CD14-positive monocyte (primary cell): ENCODE measurements at regions not wholly inside any gene's neighbourhood (a gene's known extent, or its start where the extent isn't known, plus 50 kb on each side); places are given as distances from the start of the nearest gene placed in this dataset.

Experiments used
- DNase-seq, 3 donors: peaks; one replicate each; pipeline ENCODE4 v3.0.0-alpha.2; 2011 to 2022
- H2AFZ ChIP-seq: 2 replicates; pipeline ENCODE4 v1.6.0; 2012; ENCODE audit warnings: mild to moderate bottlenecking, low read depth, low read length, inconsistent platforms; ENCODE audit not compliant: insufficient read depth, poor library complexity, severe bottlenecking
- H3K27ac ChIP-seq, 2 donors: 1 replicate in 1 of 2; 2 replicates in 1 of 2; pipeline ENCODE4 v1.5.1; 2012 to 2013; ENCODE audit warnings: low read length in 2 of 2, control low read depth in 1 of 2, inconsistent platforms in 1 of 2, low read depth in 1 of 2, mild to moderate bottlenecking in 1 of 2
- H3K27me3 ChIP-seq, 2 donors: one replicate each; pipeline versions ENCODE4 v1.6.0 to v1.6.1; 2011 to 2013; ENCODE audit warnings: low read length in 2 of 2; ENCODE audit not compliant: control insufficient read depth in 2 of 2, insufficient read depth in 2 of 2
- H3K36me3 ChIP-seq, 2 donors: replicated peaks in 1 of 2; 1 replicate in 1 of 2; 2 replicates in 1 of 2; pipeline versions ENCODE4 v1.5.1 to v1.6.1; 2012 to 2013; ENCODE audit warnings: low read length in 2 of 2, control low read depth in 1 of 2, inconsistent platforms in 1 of 2, mild to moderate bottlenecking in 1 of 2; ENCODE audit not compliant: insufficient read depth in 2 of 2, control insufficient read depth in 1 of 2
- H3K4me1 ChIP-seq, 2 donors: 1 replicate in 1 of 2; 2 replicates in 1 of 2; pipeline versions ENCODE4 v1.5.1 to v1.6.1; 2012 to 2013; ENCODE audit warnings: low read length in 2 of 2, control low read depth in 1 of 2, inconsistent platforms in 1 of 2, mild to moderate bottlenecking in 1 of 2, moderate library complexity in 1 of 2; ENCODE audit not compliant: insufficient read depth in 2 of 2, control insufficient read depth in 1 of 2
- H3K4me2 ChIP-seq: replicated peaks from 2 replicates; pipeline ENCODE3; 2012; ENCODE audit warnings: low read length, moderate library complexity, mild to moderate bottlenecking; ENCODE audit not compliant: poor library complexity, severe bottlenecking; ENCODE audit errors: extremely low read depth
- H3K4me3 ChIP-seq, 3 experiments: fragments of 200-600 bp in 1 of 3; sonication (generic) in 1 of 3; replicated peaks in 1 of 3; 1 replicate in 2 of 3; 2 replicates in 1 of 3; pipeline ENCODE4 v1.5.1; 2011 to 2013; ENCODE audit warnings: low read length in 3 of 3, mild to moderate bottlenecking in 3 of 3, control low read depth in 2 of 3, low read depth in 2 of 3, inconsistent platforms in 1 of 3, moderate library complexity in 1 of 3
- H3K79me2 ChIP-seq: 2 replicates; pipeline ENCODE4 v1.6.0; 2012; ENCODE audit warnings: mild to moderate bottlenecking, control low read depth, inconsistent platforms, low read length, moderate library complexity; ENCODE audit not compliant: insufficient read depth
- H3K9ac ChIP-seq: 2 replicates; pipeline ENCODE4 v1.6.0; 2017; ENCODE audit warnings: low read length, mild to moderate bottlenecking; ENCODE audit not compliant: insufficient read depth, poor library complexity, severe bottlenecking
- H3K9me3 ChIP-seq, 2 donors: replicated peaks in 1 of 2; 1 replicate in 1 of 2; 2 replicates in 1 of 2; pipeline versions ENCODE4 v1.5.1 to v1.6.1; 2012 to 2013; ENCODE audit warnings: low read length in 2 of 2, control low read depth in 1 of 2; ENCODE audit not compliant: control insufficient read depth in 1 of 2, insufficient read depth in 1 of 2
- H4K20me1 ChIP-seq: 2 replicates; pipeline ENCODE4 v1.6.0; 2012; ENCODE audit warnings: mild to moderate bottlenecking, low read length, control low read depth, moderate library complexity; ENCODE audit not compliant: insufficient read depth
- H3K27ac Mint-ChIP-seq, 7 donors: one replicate each; pipeline ENCODE4 v1.8.0; 2020; ENCODE audit warnings: mild to moderate bottlenecking in 7 of 7, mixed read lengths in 7 of 7, moderate library complexity in 6 of 7, inconsistent platforms in 2 of 7
- H3K27me3 Mint-ChIP-seq, 3 donors: one replicate each; pipeline ENCODE4 v1.8.0; 2021 to 2022; ENCODE audit warnings: low read depth in 3 of 3, mild to moderate bottlenecking in 3 of 3, mixed read lengths in 3 of 3, moderate library complexity in 3 of 3, inconsistent platforms in 1 of 3
- H3K36me3 Mint-ChIP-seq, 2 donors: one replicate each; pipeline ENCODE4 v1.8.0; 2020; ENCODE audit warnings: mixed read lengths in 2 of 2, inconsistent platforms in 1 of 2, mild to moderate bottlenecking in 1 of 2
- H3K4me1 Mint-ChIP-seq: one replicate; pipeline ENCODE4 v1.8.0; 2020; ENCODE audit warnings: mild to moderate bottlenecking, mixed read lengths
- H3K4me3 Mint-ChIP-seq, 2 donors: one replicate each; pipeline ENCODE4 v1.8.0; 2020; ENCODE audit warnings: mild to moderate bottlenecking in 2 of 2, mixed read lengths in 2 of 2, moderate library complexity in 1 of 2
- H3K9me3 Mint-ChIP-seq, 7 donors: one replicate each; pipeline ENCODE4 v1.8.0; 2020 to 2022; ENCODE audit warnings: mixed read lengths in 7 of 7, mild to moderate bottlenecking in 6 of 7, moderate library complexity in 6 of 7, inconsistent platforms in 2 of 7
- WGBS: methylation state at CpG from one replicate; pipeline ENCODE4 v1.1.5; 2013; ENCODE audit warnings: missing lambda C conversion rate; ENCODE audit not compliant: insufficient coverage; 5-methylcytosine and 5-hydroxymethylcytosine counted together
- intact Hi-C, 2 donors: fragments of 100-400 bp; cut with micrococcal nuclease; formaldehyde crosslinking; loops; one replicate each; pipeline versions ENCODE4 v1.15.0 to v1.15.1; 2023
- TF ChIP-seq, protein P1 (sequence below): fragments of 200-600 bp; IDR thresholded peaks from one replicate; pipeline ENCODE4 v1.8.0; 2022; ENCODE audit warnings: antibody characterized with exemption, mild to moderate bottlenecking

GRCh38 chr11:56916587-56916986, 72.1 kb upstream of the OR5AK2 start:
- no peak for DNase-seq
- H3K27me3 ChIP-seq: no peaks in the 10 kb centered on the region
- H3K27ac ChIP-seq: no peak overlapping the region
- Mint-ChIP-seq H3K4me1 (no peaks in the 10 kb centered on the region), H3K27me3 (peaks cover 0 to 2% (median 0%) of the 10 kb centered on the region in 3 donors), H3K9me3 (peaks cover 0 to 3% (median 0%) of the 10 kb centered on the region in 7 donors), H3K4me3 (no peak overlapping the region), H3K27ac (no peak overlapping the region), H3K36me3 (no peaks in the 10 kb centered on the region)
- no peaks in the 10 kb centered on the region for H3K79me2 ChIP-seq
- no peaks in the 10 kb centered on the region for H3K4me1 ChIP-seq
- H3K9me3 ChIP-seq: no peaks in the 10 kb centered on the region
- TF ChIP-seq, protein P1, sequence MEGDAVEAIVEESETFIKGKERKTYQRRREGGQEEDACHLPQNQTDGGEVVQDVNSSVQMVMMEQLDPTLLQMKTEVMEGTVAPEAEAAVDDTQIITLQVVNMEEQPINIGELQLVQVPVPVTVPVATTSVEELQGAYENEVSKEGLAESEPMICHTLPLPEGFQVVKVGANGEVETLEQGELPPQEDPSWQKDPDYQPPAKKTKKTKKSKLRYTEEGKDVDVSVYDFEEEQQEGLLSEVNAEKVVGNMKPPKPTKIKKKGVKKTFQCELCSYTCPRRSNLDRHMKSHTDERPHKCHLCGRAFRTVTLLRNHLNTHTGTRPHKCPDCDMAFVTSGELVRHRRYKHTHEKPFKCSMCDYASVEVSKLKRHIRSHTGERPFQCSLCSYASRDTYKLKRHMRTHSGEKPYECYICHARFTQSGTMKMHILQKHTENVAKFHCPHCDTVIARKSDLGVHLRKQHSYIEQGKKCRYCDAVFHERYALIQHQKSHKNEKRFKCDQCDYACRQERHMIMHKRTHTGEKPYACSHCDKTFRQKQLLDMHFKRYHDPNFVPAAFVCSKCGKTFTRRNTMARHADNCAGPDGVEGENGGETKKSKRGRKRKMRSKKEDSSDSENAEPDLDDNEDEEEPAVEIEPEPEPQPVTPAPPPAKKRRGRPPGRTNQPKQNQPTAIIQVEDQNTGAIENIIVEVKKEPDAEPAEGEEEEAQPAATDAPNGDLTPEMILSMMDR: no peak
- no peaks in the 10 kb centered on the region for H3K36me3 ChIP-seq
- H3K4me2 ChIP-seq: no peak overlapping the region
- 0% methylated on average over 2 of the region's 2 CpGs for WGBS
- H3K9ac ChIP-seq: no peak overlapping the region
- H4K20me1 ChIP-seq: no peaks in the 10 kb centered on the region
- no peak overlapping the region for H3K4me3 ChIP-seq
- intact Hi-C loops: no loop called here
- no peak overlapping the region for H2AFZ ChIP-seq

DNA sequence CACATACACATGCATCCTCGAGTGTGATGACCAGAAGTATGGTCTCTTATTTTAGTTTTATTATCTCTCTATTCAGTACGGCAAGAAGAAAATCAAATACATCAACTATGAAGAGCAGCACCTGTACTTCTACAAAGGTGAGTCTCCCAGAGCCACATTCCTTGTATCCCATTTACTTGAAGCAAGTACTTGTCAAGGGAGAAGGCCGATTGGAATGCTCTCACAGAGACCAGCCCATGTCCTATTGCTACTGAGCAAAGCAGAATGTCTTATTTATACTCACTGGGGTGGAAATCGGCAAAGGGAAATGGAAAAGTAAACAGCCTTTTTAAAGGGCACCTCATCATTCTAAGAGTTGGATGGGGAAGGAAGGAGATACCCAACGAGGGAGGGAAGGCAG, 72.6 kb upstream of the OR5AK2 start:
- TF ChIP-seq, protein P1: no peak

More for the DNA sequence above, 72.6 kb upstream of the OR5AK2 start:
- H3K27ac Mint-ChIP-seq: no peak overlapping the region
- H3K36me3 Mint-ChIP-seq: no peaks in the 10 kb centered on the region
- H4K20me1 ChIP-seq: no peaks in the 10 kb centered on the region
- H2AFZ ChIP-seq: no peak overlapping the region
- no peaks in the 10 kb centered on the region for H3K9me3 ChIP-seq
- peaks cover 0 to 3% (median 0%) of the 10 kb centered on the region in 7 donors for H3K9me3 Mint-ChIP-seq
- intact Hi-C loops: no loop called here
- no peaks in the 10 kb centered on the region for H3K79me2 ChIP-seq
- H3K4me1 Mint-ChIP-seq: no peaks in the 10 kb centered on the region
- no peak overlapping the region for H3K27ac ChIP-seq
- WGBS: no CpG with 5 or more reads among the region's 5 CpGs
- DNase-seq: no peak
- no peak overlapping the region for H3K4me2 ChIP-seq
- no peak overlapping the region for H3K4me3 Mint-ChIP-seq
- H3K9ac ChIP-seq: no peak overlapping the region
- no peaks in the 10 kb centered on the region for H3K4me1 ChIP-seq
- no peaks in the 10 kb centered on the region for H3K27me3 ChIP-seq
- H3K4me3 ChIP-seq: no peak overlapping the region
- peaks cover 0 to 2% (median 0%) of the 10 kb centered on the region in 3 donors for H3K27me3 Mint-ChIP-seq
- H3K36me3 ChIP-seq: no peaks in the 10 kb centered on the region
